ENCODE measurements at regions not wholly inside any gene's neighbourhood (a gene's known extent, or its start where the extent isn't known, plus 50 kb on each side); places are given as distances from the start of the nearest gene placed in this dataset.

GRCh38 chr21:24367936-24368335, 1239.3 kb downstream of the MRPL39 start:
- no peak overlapping the region for H3K4me3 ChIP-seq (ENCODE audit: low read depth, low read length)
- TF ChIP-seq, protein P1, sequence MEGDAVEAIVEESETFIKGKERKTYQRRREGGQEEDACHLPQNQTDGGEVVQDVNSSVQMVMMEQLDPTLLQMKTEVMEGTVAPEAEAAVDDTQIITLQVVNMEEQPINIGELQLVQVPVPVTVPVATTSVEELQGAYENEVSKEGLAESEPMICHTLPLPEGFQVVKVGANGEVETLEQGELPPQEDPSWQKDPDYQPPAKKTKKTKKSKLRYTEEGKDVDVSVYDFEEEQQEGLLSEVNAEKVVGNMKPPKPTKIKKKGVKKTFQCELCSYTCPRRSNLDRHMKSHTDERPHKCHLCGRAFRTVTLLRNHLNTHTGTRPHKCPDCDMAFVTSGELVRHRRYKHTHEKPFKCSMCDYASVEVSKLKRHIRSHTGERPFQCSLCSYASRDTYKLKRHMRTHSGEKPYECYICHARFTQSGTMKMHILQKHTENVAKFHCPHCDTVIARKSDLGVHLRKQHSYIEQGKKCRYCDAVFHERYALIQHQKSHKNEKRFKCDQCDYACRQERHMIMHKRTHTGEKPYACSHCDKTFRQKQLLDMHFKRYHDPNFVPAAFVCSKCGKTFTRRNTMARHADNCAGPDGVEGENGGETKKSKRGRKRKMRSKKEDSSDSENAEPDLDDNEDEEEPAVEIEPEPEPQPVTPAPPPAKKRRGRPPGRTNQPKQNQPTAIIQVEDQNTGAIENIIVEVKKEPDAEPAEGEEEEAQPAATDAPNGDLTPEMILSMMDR (IDR thresholded peaks at IDR 0.05; ENCODE audit: low read depth, low read length, missing control alignments), result no peak
- in situ Hi-C loops (cut with HindIII; ENCODE audit: low sequenced_read_pairs), result no loop called here
- peak; percentile 1 for DNase-seq (ENCODE audit: low read depth)

- DNase-seq (ENCODE audit: low read depth), result no peak
- in situ Hi-C loops (cut with HindIII; ENCODE audit: low sequenced_read_pairs), result no loop called here
- H3K4me3 ChIP-seq (ENCODE audit: low read depth, low read length), result no peak overlapping the region
- TF ChIP-seq, protein P1 (IDR thresholded peaks at IDR 0.05; ENCODE audit: low read depth, low read length, missing control alignments), result no peak
These were observed 1253.8 kb downstream of the MRPL39 start for GRCh38 chr21:24353492-24353891.

- in situ Hi-C loops (cut with HindIII; ENCODE audit: low sequenced_read_pairs), result no loop called here
- TF ChIP-seq, protein P1 (IDR thresholded peaks at IDR 0.05; ENCODE audit: low read depth, low read length, missing control alignments), result no peak
- DNase-seq (ENCODE audit: low read depth), result no peak
- no peak overlapping the region for H3K4me3 ChIP-seq (ENCODE audit: low read depth, low read length)
These were observed 1267.9 kb downstream of the MRPL39 start for GRCh38 chr21:24339406-24339805.

GRCh38 chr21:24336491-24336890, 1270.8 kb downstream of the MRPL39 start:
- in situ Hi-C loops (cut with HindIII; ENCODE audit: low sequenced_read_pairs), result no loop called here
- TF ChIP-seq, protein P1 (IDR thresholded peaks at IDR 0.05; ENCODE audit: low read depth, low read length, missing control alignments), result no peak
- no peak for DNase-seq (ENCODE audit: low read depth)
- no peak overlapping the region for H3K4me3 ChIP-seq (ENCODE audit: low read depth, low read length)

- no peak for DNase-seq (ENCODE audit: low read depth)
- in situ Hi-C loops (cut with HindIII; ENCODE audit: low sequenced_read_pairs), result no loop called here
These were observed 1283.7 kb downstream of the MRPL39 start for GRCh38 chr21:24323536-24323935.

GRCh38 chr21:24316277-24316922, 1290.9 kb downstream of the MRPL39 start:
- in situ Hi-C loops (cut with HindIII; ENCODE audit: low sequenced_read_pairs), result no loop called here
- DNase-seq (ENCODE audit: low read depth), result no peak
- no peak overlapping the region for H3K4me3 ChIP-seq (ENCODE audit: low read depth, low read length)
- TF ChIP-seq, protein P1 (IDR thresholded peaks at IDR 0.05; ENCODE audit: low read depth, low read length, missing control alignments), result no peak

More at GRCh38 chr21:24323536-24323935, 1283.7 kb downstream of the MRPL39 start:
- TF ChIP-seq, protein P1 (IDR thresholded peaks at IDR 0.05; ENCODE audit: low read depth, low read length, missing control alignments), result no peak
- H3K4me3 ChIP-seq (ENCODE audit: low read depth, low read length), result no peak overlapping the region
